GM11168 (cell line): ENCODE measurements at regions not wholly inside any gene's neighbourhood (a gene's known extent, or its start where the extent isn't known, plus 50 kb on each side); places are given as distances from the start of the nearest gene placed in this dataset.

Experiments used
- in situ Hi-C: fragments of 300-500 bp; cut with MboI; formaldehyde crosslinking; loops from one replicate; pipeline ENCODE4 v1.12.0; 2022; ENCODE audit warnings: low sequenced_read_pairs; ENCODE audit not compliant: unreplicated experiment

DNA sequence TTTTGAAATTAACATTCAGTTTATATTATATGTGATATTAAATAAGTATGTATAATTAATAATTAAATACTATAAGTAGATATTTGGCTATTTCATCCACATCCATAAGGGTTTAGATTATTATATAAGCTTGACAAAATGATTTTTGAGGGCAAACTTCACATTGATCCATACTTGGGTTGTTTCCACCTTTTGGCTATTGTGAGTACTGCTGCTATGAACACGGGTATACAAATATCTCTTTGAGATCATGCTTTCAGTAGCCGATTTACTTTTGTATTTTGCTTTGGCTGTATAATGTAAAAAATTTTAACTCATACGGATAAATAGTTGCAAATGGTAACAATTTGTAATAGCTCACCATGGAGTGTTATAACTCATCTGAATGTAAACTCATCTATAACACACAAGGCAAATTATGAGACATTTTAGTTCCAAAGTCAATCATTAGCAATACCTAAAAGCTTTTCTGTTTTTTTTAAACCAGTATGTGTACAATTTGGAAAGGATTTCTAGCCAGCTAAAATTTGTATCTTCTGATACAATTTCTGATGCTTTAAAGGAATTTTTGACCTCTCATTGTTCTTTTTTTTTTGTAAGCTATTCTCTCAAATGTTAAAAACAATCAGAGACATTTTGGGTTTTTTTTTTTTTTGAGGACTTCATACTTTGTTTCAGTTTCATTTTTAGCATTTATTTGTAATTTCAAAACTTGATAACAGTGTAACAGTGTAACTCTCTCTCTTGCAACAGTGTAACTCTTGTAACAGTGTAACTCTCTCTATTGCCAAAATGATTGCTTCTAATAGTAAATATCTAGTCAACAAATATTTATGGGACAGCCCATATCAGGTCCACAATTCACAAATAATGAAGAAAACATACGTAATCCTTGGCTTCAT lies 51.8 kb upstream of the ARX start:
- in situ Hi-C loops: no loop called here

DNA sequence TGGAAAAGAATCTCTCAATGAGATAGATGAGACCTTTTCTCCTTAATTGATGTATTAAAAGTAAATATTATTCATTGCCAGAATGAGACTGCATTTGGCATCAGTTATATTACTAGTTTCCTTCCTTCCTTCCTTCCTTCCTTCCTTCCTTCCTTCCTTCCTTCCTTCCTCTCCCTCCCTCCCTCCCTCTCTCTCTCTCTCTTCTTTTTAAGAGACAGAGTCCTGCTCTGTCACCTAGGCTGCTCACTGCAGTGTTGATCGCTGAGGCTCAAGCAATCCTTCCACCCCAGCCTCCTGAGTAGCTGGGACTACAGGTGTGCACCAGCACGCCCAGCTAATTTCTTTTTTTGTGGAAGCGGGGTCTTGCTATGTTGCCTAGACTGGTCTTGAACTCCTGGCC lies 50.4 kb upstream of the ARX start:
- in situ Hi-C loops: no loop called here
